ENCODE measurements at regions not wholly inside any gene's neighbourhood (a gene's known extent, or its start where the extent isn't known, plus 50 kb on each side); places are given as distances from the start of the nearest gene placed in this dataset.

- TF ChIP-seq ZNF225 (CRISPR knock-in tag; IDR thresholded peaks at IDR 0.05), result no peak
- no peak for TF ChIP-seq ZNF547 (CRISPR knock-in tag; IDR thresholded peaks at IDR 0.05)
- no peak for TF ChIP-seq SP1 (IDR thresholded peaks at IDR 0.05)
- TF ChIP-seq SP1 (CRISPR knock-in tag; IDR thresholded peaks at IDR 0.05), result peak; percentile 68
- no peak for TF ChIP-seq REL (CRISPR knock-in tag; conservative IDR thresholded peaks at IDR 0.05)
- TF ChIP-seq GLI4 (CRISPR knock-in tag; IDR thresholded peaks at IDR 0.05; ENCODE audit: borderline replicate concordance), result no peak
- no peak for TF ChIP-seq ZBTB10 (CRISPR knock-in tag; IDR thresholded peaks at IDR 0.05; ENCODE audit: borderline replicate concordance)
- TF ChIP-seq, protein P1, sequence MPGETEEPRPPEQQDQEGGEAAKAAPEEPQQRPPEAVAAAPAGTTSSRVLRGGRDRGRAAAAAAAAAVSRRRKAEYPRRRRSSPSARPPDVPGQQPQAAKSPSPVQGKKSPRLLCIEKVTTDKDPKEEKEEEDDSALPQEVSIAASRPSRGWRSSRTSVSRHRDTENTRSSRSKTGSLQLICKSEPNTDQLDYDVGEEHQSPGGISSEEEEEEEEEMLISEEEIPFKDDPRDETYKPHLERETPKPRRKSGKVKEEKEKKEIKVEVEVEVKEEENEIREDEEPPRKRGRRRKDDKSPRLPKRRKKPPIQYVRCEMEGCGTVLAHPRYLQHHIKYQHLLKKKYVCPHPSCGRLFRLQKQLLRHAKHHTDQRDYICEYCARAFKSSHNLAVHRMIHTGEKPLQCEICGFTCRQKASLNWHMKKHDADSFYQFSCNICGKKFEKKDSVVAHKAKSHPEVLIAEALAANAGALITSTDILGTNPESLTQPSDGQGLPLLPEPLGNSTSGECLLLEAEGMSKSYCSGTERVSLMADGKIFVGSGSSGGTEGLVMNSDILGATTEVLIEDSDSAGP (CRISPR knock-in tag; IDR thresholded peaks at IDR 0.05; ENCODE audit: borderline replicate concordance), result no peak
- no peak for TF ChIP-seq SOX13 (IDR thresholded peaks at IDR 0.05)
- TF ChIP-seq SOX13 (CRISPR knock-in tag; conservative IDR thresholded peaks at IDR 0.05 in 1 of 2, IDR thresholded peaks at IDR 0.05 in 1 of 2), result no peak
- peak; percentile 4 for TF ChIP-seq HNRNPLL (IDR thresholded peaks at IDR 0.05; ENCODE audit: low read depth, low read length, poor library complexity, severe bottlenecking)
- no peak for TF ChIP-seq PCBP2 (optimal IDR thresholded peaks at IDR 0.05; ENCODE audit: low read depth, low read length, poor library complexity, severe bottlenecking)
- TF ChIP-seq ISX (CRISPR knock-in tag; conservative IDR thresholded peaks at IDR 0.05), result no peak
- TF ChIP-seq ZNF101 (CRISPR knock-in tag; IDR thresholded peaks at IDR 0.05; ENCODE audit: borderline replicate concordance, low read depth), result no peak
- 0 out of 2 replicates have a peak, but pooled peaks have one; percentile 34 for TF ChIP-seq ZNF556 (CRISPR knock-in tag; IDR thresholded peaks at IDR 0.05; ENCODE audit: borderline replicate concordance)
- no peak for TF ChIP-seq ZNF878 (CRISPR knock-in tag; IDR thresholded peaks at IDR 0.05)
- TF ChIP-seq ZFP1 (CRISPR knock-in tag; IDR thresholded peaks at IDR 0.05), result no peak
- TF ChIP-seq GABPB1 (CRISPR knock-in tag; IDR thresholded peaks at IDR 0.05), result 0 out of 2 replicates have a peak, but pooled peaks have one; percentile 30
- TF ChIP-seq MAFG (CRISPR knock-in tag; IDR thresholded peaks at IDR 0.05), result no peak
- TF ChIP-seq RAD51 (IDR thresholded peaks at IDR 0.05; ENCODE audit: borderline replicate concordance), result no peak
- TF ChIP-seq, protein P2, sequence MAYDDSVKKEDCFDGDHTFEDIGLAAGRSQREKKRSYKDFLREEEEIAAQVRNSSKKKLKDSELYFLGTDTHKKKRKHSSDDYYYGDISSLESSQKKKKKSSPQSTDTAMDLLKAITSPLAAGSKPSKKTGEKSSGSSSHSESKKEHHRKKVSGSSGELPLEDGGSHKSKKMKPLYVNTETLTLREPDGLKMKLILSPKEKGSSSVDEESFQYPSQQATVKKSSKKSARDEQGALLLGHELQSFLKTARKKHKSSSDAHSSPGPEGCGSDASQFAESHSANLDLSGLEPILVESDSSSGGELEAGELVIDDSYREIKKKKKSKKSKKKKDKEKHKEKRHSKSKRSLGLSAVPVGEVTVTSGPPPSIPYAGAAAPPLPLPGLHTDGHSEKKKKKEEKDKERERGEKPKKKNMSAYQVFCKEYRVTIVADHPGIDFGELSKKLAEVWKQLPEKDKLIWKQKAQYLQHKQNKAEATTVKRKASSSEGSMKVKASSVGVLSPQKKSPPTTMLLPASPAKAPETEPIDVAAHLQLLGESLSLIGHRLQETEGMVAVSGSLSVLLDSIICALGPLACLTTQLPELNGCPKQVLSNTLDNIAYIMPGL (CRISPR knock-in tag; IDR thresholded peaks at IDR 0.05; ENCODE audit: borderline replicate concordance in 1 of 2, low read depth in 1 of 2), result peak in 1 of 2 experiments; percentile 40; a peak in 1 of 4 replicates
- TF ChIP-seq HOXA7 (CRISPR knock-in tag; IDR thresholded peaks at IDR 0.05), result 0 out of 2 replicates have a peak, but pooled peaks have one; percentile 8
- TF ChIP-seq ELF1 (CRISPR knock-in tag; IDR thresholded peaks at IDR 0.05), result no peak
- no peak for TF ChIP-seq ZNF740 (CRISPR knock-in tag; IDR thresholded peaks at IDR 0.05)
- no peak for TF ChIP-seq ZNF883 (CRISPR knock-in tag; IDR thresholded peaks at IDR 0.05; ENCODE audit: not compliant biosample characterization)
Measured at GRCh38 chr2:121076885-121077549, 208.0 kb downstream of the TFCP2L1 start (continued).

Data from HepG2 (cell line).